ELF-1 (cell line): ENCODE measurements at regions not wholly inside any gene's neighbourhood (a gene's known extent, or its start where the extent isn't known, plus 50 kb on each side); places are given as distances from the start of the nearest gene placed in this dataset.

Experiments
- DNase-seq: peaks from one replicate; pipeline ENCODE4 v3.0.0-alpha.2; 2016; ENCODE audit warnings: low read depth, low spot score

DNA sequence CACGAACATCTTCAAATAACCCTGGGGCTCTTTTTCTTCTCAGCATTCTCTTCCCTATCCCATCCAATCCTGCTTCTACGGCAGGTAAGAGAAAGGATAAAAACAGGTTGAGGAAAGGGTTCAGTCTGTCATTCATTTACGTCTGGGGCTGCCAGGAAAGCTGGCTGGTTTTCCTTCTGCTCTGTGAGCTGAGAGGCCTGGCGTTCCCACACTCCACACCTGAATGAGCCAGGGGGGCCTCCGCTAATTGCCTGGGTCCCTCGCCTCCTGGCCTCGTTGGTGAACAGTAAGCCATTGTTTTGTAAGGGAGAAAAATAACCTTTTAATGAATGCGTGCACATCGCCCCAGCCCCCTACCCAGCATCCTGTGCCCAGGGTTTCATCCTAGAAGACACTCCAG lies 70.8 kb upstream of the SIM2 start:
- DNase-seq, result no peak

DNA sequence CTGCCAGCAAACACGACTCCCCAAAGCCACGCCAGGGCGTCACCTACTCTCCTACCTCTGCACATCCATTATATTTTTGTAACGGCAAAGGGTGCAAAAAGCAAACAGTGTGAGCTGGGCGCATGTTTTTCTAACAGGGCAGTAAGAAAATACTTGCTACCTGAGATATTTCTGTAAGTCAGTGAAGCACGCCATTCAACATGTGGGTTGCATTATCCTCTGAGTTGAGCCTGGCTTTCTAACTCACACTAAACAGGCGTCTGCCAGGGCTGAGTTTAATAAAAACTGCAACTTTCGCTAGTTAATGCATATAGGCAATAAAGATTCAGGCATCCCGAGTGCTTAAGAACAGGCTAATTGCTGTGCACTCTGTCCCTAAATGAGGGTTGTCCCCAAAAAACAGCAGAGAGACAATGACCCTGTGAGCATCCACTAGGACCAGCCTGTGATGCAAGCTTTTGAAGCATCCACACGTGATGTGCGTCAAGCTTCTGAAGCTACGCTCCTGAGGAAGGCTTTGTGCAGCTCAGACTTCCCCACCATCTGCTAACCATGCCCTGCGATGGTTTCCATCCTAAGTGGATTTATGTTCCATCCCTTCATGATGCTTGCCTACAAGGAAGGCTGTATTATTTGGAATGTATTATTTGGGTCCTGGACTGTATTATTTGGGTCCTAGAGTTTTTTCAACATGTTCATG lies 70.0 kb upstream of the SIM2 start:
- DNase-seq, result no peak

DNA sequence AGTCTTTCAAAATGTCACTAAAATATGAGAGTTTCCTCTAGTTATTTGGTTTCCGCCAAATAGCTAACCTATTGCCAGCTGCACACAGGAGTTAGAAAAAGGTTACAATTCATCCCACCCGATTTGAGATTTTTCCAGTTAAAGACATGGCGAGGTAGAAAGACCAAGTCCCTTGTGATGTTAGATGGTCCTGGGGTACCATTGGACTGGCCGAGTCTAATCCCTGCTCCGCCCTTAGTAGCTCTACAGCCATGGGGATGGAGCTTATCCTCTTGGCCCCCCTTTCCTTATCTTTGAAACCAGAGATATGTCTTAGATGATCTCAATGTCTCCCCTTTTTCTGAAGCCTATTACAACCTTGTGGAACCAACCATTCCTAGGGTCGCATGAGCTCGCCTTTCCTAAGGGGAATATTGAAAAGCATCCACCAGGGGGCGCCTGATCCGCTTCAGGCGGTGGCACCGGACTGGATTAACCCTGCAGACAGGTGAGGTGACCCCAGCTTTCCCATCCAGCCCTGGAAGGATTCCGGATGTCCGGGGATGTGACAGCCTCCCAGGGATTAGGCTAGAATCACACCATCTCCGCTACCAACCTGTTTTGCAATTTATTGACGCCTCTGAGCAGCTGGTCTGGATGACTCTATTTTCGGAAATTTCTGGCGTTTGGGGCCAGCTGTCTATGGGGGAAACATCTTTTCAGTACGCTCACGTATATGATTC lies 68.3 kb upstream of the SIM2 start:
- peak; percentile 68 for DNase-seq

DNA sequence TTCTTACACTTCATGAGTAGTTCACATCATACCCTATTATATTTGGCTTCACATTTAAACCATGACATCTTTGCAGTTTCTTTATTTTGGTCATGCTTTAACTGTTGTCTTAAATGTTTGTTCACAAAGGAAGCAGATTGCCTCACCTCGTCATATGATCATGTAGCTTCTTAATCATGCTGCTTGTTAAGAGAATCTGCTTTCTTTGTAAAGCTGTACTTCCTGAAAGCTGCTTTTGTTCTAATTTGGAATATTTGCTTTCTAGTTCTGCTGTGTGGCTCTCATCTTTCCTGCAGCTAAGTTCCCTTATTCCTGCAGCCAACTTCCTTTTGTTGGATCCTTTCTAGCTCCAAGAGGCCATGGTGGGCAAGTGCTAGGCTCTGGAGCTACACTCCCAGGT lies 62.9 kb upstream of the SIM2 start:
- no peak for DNase-seq

DNA sequence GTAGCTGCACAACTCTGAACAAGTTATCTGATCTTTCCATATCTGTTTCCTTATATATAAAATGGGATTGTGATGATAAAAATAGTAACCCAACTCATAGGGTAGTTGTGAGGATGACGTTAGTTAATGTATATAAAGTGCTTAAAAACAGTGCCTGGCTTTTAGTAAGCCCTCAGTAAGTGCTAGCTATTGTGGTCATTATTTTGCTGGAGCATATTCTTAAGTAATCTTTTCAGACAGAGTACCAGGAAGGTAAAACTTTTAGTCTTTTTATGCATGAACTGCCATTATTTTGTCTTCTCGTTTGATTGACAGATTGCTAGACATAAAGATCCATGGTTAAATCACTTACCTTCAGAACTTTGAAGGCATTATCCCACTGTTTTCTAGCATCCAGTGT lies 62.5 kb upstream of the SIM2 start:
- DNase-seq, result no peak

DNA sequence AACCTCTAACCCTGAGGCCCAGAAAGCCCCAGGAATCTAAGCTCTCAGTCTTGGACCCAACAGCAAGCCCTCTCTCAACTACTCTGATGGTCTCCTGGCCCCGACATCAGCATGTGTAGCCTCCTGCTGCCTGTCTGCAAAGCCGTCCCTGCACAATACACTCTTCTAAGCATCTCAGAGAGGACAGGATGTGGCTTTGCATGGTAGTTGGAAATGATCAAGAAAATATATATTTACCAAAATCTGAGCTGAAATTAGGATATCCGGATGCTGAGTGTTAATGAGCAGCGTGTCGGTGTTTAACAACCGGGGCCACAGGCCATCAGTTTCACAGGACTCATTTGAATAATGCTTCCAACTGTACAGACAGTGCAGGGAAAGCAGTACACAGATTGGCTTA lies 59.1 kb upstream of the SIM2 start:
- DNase-seq, result no peak

DNA sequence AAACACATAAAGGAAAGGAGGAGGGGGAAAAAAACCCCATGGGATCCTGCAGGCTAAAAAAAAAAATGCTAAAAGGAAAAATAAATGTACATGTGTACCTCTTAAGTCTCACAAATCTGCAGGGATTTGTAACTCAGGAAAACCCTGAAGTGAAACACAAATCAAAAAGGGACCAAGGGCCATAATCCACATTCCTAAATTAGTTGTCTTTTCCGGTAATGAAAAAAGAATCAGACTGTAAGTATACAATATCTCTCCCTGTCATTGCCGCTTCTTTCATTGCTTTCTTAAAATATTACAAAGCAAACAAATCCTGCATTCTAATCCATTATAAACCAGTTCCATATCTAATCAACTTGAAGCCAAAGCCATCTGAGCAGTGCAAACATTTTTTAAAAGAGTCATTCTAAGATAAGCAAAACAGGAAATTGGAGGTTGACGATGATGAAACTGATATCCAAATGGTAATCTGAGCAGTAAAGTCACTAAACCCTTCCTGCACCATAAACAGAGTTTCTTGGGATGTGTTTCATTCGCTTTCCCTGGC lies 58.7 kb upstream of the SIM2 start:
- no peak for DNase-seq

DNA sequence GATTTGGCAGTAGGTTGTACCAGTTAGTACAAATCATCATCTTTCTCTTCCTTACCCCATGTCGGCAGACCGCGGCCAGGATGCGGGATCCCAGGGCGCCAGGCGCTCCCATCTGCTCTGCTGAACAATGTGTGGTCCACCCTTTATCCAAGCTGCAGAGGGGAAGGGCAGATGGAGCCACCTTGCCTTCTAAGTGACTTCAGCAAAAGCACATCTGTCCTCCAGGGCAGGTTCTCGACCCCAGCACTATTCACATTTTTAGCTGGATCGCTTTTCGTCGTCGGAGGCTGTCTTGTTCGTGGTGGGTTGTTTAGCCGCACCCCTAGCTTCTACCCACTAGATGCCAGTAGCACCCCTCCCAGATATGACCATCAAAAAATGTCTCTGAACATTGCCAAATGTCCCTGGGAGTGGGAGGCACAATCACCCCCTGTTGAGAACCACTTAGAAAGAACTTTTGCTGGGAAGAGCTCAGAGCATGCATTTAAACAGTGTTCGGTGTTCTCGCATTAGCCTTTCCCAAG lies 58.1 kb upstream of the SIM2 start:
- peak; percentile 9 for DNase-seq

DNA sequence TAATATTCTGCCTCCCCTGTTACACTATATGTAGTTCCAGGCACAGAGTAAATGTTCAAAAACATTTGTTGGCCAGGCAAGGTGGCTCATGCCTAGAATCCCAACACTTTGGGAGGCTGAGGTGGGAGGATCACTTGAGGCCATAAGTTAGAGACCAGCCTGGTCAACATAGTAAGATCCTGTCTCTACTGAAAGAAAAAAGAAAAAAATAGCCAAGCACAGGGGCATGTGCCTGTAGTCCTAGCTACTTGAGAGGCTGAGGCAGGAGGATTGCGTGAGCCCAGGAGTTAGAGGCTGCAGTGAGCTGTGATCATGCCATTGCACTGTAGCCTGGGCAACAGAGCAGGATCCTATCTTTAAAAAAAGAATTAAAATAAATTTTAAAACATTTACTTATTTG lies 57.6 kb upstream of the SIM2 start:
- no peak for DNase-seq

DNA sequence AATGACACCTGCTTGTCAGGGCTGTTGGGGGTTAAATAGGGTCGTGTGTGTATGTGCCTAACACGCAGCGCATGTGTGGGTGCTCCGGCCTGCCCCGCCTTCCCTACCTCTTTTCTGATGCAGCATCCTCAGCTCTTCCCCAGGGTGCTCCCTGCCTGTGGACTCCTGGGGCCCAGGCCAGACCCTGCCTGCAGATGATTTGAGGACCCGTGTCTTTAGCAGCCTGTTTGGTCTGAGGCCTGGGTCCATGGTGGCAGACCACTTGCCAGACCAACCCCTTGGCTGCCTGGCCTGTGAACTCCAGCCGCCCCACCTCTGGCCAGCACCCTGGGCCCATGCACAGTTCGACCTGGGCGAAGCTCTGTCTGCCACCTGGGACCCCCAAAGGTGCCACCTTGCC lies 57.0 kb upstream of the SIM2 start:
- no peak for DNase-seq

DNA sequence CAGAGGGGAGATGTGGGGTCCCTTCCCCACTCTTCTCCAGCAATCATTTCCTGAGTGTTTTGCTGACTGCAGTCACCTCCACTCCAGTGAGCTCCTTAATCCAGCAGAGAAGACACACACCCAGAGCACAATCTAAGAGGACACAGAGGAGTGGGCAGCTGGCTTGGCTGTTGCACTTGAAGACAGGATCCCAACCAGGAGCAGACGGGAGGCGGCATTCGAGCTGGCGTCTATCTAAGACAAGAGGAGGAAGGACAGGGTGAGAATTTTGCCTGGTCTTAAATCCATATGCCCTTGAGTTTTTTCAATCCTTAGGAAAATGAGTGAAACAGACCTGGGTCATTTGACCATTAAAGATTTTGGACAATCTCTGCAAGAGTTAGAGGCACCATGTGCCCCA lies 56.1 kb upstream of the SIM2 start:
- DNase-seq, result no peak

DNA sequence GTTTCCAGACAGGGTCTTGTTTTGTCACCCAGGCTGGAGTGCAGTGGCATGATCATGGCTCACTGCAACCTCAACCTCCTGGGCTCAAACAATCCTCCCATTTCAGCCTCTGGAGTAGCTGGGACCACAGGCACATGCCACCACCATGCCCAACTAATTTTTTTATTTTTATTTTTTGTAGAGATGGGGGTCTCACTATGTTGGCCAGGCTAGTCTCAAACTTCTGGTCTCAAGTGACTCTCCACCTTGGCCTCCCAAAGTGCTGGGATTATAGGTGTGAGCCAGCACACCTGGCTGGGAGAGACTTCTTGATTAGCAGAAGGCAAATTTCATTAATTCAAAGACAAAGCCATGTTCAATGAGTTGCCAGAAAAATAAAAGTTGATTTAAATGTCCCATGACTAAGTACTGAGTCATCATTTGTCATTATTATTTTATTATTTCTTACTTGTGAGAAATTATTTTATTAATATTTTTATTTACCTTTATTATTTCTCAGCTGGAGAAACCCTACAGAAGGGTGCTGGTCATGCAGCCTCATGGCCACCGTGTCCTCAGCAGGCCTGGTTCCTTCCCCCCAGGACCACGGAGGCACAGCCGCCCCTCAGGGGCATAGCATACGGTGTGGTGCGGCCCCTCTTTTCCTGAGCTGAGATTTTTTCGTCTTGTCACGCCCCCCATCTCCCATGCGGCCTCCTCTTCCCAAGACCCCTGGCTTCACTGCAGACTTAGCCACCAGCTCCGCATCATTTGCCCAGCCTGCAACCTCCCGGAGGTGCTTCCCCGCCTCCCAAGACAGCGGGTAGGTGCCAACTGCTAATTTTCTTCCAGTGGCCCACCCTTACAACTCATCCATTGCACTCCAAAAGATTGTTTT lies 55.3 kb upstream of the SIM2 start:
- no peak for DNase-seq

DNA sequence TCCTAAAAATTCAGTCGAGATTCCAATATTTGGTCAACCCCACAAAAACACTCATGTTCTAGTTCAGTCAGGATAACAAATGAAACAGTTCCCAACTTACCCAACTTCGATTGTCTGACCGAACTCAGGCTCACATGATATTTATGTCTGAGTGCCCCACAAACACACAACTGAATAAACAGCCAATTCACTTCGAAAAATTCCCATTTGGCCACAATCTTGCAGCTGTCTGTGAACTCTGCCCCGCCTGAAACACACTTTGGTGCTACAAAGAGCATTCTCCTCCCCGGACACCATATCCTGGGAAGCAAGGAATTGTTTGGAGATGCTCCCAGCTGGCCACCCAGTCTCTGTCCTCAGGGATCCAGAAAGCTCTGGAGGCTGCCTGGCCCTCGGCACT lies 52.9 kb upstream of the SIM2 start:
- DNase-seq, result no peak

DNA sequence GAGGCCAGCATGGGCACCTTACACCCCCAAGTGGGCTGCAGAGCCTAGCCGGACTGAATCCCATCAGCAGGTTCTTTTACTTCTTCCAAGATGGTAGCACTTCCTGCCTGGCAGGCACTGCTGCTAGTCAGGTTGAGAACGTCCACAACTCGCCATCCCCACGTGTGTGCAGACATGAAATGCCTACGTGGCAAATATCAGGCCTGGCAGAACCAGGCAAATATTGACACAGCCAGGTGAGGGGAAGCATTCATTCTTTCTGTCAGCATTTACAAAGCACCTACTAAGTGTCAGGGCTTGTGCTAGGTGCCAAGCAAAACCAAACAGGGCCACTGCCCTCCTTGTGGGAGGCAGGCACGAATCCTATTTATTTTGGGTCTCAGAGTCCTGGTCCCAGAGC lies 52.3 kb upstream of the SIM2 start:
- DNase-seq, result no peak

DNA sequence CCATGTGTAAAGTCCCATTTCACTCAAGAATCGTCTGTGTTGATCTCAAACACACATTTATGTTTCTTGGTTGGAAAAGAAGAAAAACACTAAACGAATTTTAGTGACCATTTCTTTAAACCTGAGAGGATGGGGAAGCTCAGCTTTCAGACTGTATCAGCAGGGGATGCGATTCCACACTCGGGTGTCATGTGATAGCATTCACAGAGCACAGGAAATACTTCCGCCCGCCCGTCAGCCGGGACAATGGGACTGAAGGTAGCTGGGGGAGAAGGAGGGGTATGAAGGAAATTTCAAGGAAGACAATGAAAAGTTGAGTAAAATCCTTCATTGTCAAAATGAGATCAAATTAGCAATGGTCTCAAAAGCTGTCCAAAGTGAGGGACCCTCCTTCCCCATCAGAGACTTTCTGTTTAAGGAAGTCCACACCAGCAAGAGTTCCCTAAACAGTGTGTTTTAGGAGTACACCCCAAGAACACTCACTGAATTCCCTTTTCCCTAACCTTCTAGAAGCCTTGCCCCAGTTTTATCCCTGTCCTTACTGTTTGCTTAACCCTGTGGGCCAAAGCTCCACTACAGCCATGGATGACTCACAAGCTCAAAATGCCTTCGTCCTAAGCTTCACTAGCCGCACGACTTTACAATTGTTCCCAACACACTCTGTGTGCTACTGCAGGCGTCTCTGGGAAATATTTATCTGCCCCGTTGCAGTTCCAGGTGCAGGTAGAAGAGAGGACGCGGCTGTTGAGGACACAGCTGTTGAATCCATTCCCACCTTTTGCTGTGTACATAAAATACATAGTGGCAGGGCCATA lies 51.4 kb upstream of the SIM2 start:
- peak; percentile 37 for DNase-seq
